GM18858 (cell line): ENCODE measurements at regions not wholly inside any gene's neighbourhood (a gene's known extent, or its start where the extent isn't known, plus 50 kb on each side); places are given as distances from the start of the nearest gene placed in this dataset.

Experiments
- ATAC-seq: cut with Tn5 transposase; IDR thresholded peaks from one replicate; pipeline ENCODE4 v1.9.1; 2021; ENCODE audit not compliant: unreplicated experiment

- no peak for ATAC-seq
Observed at GRCh38 chr10:90317172-90317571, 540.7 kb downstream of the HTR7 start.

- no peak for ATAC-seq
Observed at GRCh38 chr10:90318659-90319058, 539.2 kb downstream of the HTR7 start.

GRCh38 chr10:90319188-90319914 is 538.5 kb downstream of the HTR7 start:
- ATAC-seq, result peak; percentile 90

GRCh38 chr10:90321132-90321816 is 536.6 kb downstream of the HTR7 start:
- no peak for ATAC-seq

GRCh38 chr10:90326498-90327267 is 531.2 kb downstream of the HTR7 start:
- no peak for ATAC-seq

- ATAC-seq, result no peak
Observed at GRCh38 chr10:90327611-90328010, 530.2 kb downstream of the HTR7 start.

- ATAC-seq, result no peak
Observed at GRCh38 chr10:90328459-90328858, 529.4 kb downstream of the HTR7 start.

GRCh38 chr10:90328896-90329295 is 528.9 kb downstream of the HTR7 start:
- ATAC-seq, result no peak

GRCh38 chr10:90337316-90337715 is 520.5 kb downstream of the HTR7 start:
- ATAC-seq, result no peak

- ATAC-seq, result no peak
Observed at GRCh38 chr10:90342480-90342879, 515.4 kb downstream of the HTR7 start.

GRCh38 chr10:90344226-90344625 is 513.6 kb downstream of the HTR7 start:
- ATAC-seq, result no peak

- ATAC-seq, result no peak
Observed at GRCh38 chr10:90347239-90347638, 510.6 kb downstream of the HTR7 start.

- ATAC-seq, result no peak
Observed at GRCh38 chr10:90350122-90350521, 507.7 kb downstream of the HTR7 start.

GRCh38 chr10:90352288-90352687 is 505.6 kb downstream of the HTR7 start:
- ATAC-seq, result no peak

GRCh38 chr10:90354914-90355313 is 502.9 kb downstream of the HTR7 start:
- ATAC-seq, result no peak

- no peak for ATAC-seq
Observed at GRCh38 chr10:90363799-90364483, 493.9 kb downstream of the HTR7 start.

- no peak for ATAC-seq
Observed at GRCh38 chr10:90372451-90372850, 485.4 kb downstream of the HTR7 start.

GRCh38 chr10:90373911-90374310 is 483.9 kb downstream of the HTR7 start:
- no peak for ATAC-seq

- ATAC-seq, result no peak
Observed at GRCh38 chr10:90378524-90379076, 479.2 kb downstream of the HTR7 start.

GRCh38 chr10:90381468-90381867 is 476.4 kb downstream of the HTR7 start:
- no peak for ATAC-seq

GRCh38 chr10:90389876-90390275 is 468.0 kb downstream of the HTR7 start:
- ATAC-seq, result no peak
